ENCODE measurements at regions not wholly inside any gene's neighbourhood (a gene's known extent, or its start where the extent isn't known, plus 50 kb on each side); places are given as distances from the start of the nearest gene placed in this dataset.

GRCh38 chr16:73369851-73370250 is 321.9 kb upstream of the ZFHX3 start:
- no peaks in the 10 kb centered on the region for H4K20me1 ChIP-seq (ENCODE audit: insufficient read depth, poor library complexity, severe bottlenecking)
- H3K27me3 ChIP-seq, result no peaks in the 10 kb centered on the region
- H3K79me2 ChIP-seq, result no peaks in the 10 kb centered on the region
- H2AFZ ChIP-seq, result no peak overlapping the region
- no peaks in the 10 kb centered on the region for H3K9me2 ChIP-seq (replicated peaks; ENCODE audit: insufficient read depth)
- H3K4me2 ChIP-seq, result no peak overlapping the region
- H3K9me3 ChIP-seq (ENCODE audit: low read depth), result no peaks in the 10 kb centered on the region
- TF ChIP-seq EZH2phosphoT487 (IDR thresholded peaks at IDR 0.05; ENCODE audit: low read depth, severe bottlenecking, unreplicated experiment) (no peak), EZH2 (IDR thresholded peaks at IDR 0.05; ENCODE audit: borderline replicate concordance) (no peak)
- WGBS (ENCODE audit: low lambda C conversion rate, missing lambda C conversion rate), result 87% methylated on average over 3 of the region's 3 CpGs
- no peak overlapping the region for H3K27ac ChIP-seq
- no peak for DNase-seq (ENCODE audit: low spot score)
- no peak overlapping the region for H3K4me3 ChIP-seq
- no peaks in the 10 kb centered on the region for H3K36me3 ChIP-seq (replicated peaks; ENCODE audit: insufficient read depth, low read depth)
- H3K4me1 ChIP-seq (ENCODE audit: insufficient read depth), result peaks cover 10% of the 10 kb centered on the region

- Histone ChIP-seq H3K36me3 (replicated peaks; ENCODE audit: insufficient read depth, low read depth) (no peaks in the 10 kb centered on the region), H3K27ac (no peak overlapping the region), H4K20me1 (ENCODE audit: insufficient read depth, poor library complexity, severe bottlenecking) (no peaks in the 10 kb centered on the region), H3K4me3 (no peak overlapping the region), H3K9me3 (ENCODE audit: low read depth) (no peaks in the 10 kb centered on the region), H3K79me2 (no peaks in the 10 kb centered on the region), H2AFZ (no peak overlapping the region), H3K9me2 (replicated peaks; ENCODE audit: insufficient read depth) (no peaks in the 10 kb centered on the region), H3K4me1 (ENCODE audit: insufficient read depth) (peaks cover 10% of the 10 kb centered on the region), H3K4me2 (no peak overlapping the region), H3K27me3 (no peaks in the 10 kb centered on the region)
- TF ChIP-seq EZH2 (IDR thresholded peaks at IDR 0.05; ENCODE audit: borderline replicate concordance), result no peak
- no peak for TF ChIP-seq EZH2phosphoT487 (IDR thresholded peaks at IDR 0.05; ENCODE audit: low read depth, severe bottlenecking, unreplicated experiment)
- no peak for TF ChIP-seq CTCF (IDR thresholded peaks at IDR 0.05; ENCODE audit: poor library complexity)
- WGBS (ENCODE audit: low lambda C conversion rate, missing lambda C conversion rate), result 90% methylated on average over 4 of the region's 4 CpGs
- no peak for DNase-seq (ENCODE audit: low spot score)
Observed at GRCh38 chr16:73368715-73369114, 320.8 kb upstream of the ZFHX3 start.

- TF ChIP-seq EZH2 (IDR thresholded peaks at IDR 0.05; ENCODE audit: borderline replicate concordance), result no peak
- no peaks in the 10 kb centered on the region for H3K4me1 ChIP-seq (ENCODE audit: insufficient read depth)
- peak; percentile 72 for DNase-seq (ENCODE audit: low spot score)
- H3K27me3 ChIP-seq, result no peaks in the 10 kb centered on the region
- no peaks in the 10 kb centered on the region for H4K20me1 ChIP-seq (ENCODE audit: insufficient read depth, poor library complexity, severe bottlenecking)
- no peaks in the 10 kb centered on the region for H3K9me2 ChIP-seq (replicated peaks; ENCODE audit: insufficient read depth)
- no peaks in the 10 kb centered on the region for H3K36me3 ChIP-seq (replicated peaks; ENCODE audit: insufficient read depth, low read depth)
- H2AFZ ChIP-seq, result no peak overlapping the region
- H3K4me3 ChIP-seq, result no peak overlapping the region
- H3K27ac ChIP-seq, result no peak overlapping the region
- WGBS (ENCODE audit: low lambda C conversion rate, missing lambda C conversion rate), result 47% methylated on average over 9 of the region's 9 CpGs
- no peak overlapping the region for H3K4me2 ChIP-seq
- no peaks in the 10 kb centered on the region for H3K9me3 ChIP-seq (ENCODE audit: low read depth)
- H3K79me2 ChIP-seq, result no peaks in the 10 kb centered on the region
Observed at GRCh38 chr16:73365016-73365551, 317.2 kb upstream of the ZFHX3 start.

GRCh38 chr16:73364413-73364812 is 316.5 kb upstream of the ZFHX3 start:
- no peak for DNase-seq (ENCODE audit: low spot score)
- no peaks in the 10 kb centered on the region for H3K79me2 ChIP-seq
- H3K4me2 ChIP-seq, result no peak overlapping the region
- H3K27ac ChIP-seq, result no peak overlapping the region
- H3K27me3 ChIP-seq, result no peaks in the 10 kb centered on the region
- no peak overlapping the region for H3K4me3 ChIP-seq
- H3K4me1 ChIP-seq (ENCODE audit: insufficient read depth), result no peaks in the 10 kb centered on the region
- no peaks in the 10 kb centered on the region for H3K9me3 ChIP-seq (ENCODE audit: low read depth)
- no peak overlapping the region for H2AFZ ChIP-seq
- H3K9me2 ChIP-seq (replicated peaks; ENCODE audit: insufficient read depth), result no peaks in the 10 kb centered on the region
- H3K36me3 ChIP-seq (replicated peaks; ENCODE audit: insufficient read depth, low read depth), result no peaks in the 10 kb centered on the region
- WGBS (ENCODE audit: low lambda C conversion rate, missing lambda C conversion rate), result 82% methylated on average over 6 of the region's 6 CpGs
- TF ChIP-seq CTCF (IDR thresholded peaks at IDR 0.05; ENCODE audit: poor library complexity) (no peak), EZH2 (IDR thresholded peaks at IDR 0.05; ENCODE audit: borderline replicate concordance) (no peak), EZH2phosphoT487 (IDR thresholded peaks at IDR 0.05; ENCODE audit: low read depth, severe bottlenecking, unreplicated experiment) (no peak)
- no peaks in the 10 kb centered on the region for H4K20me1 ChIP-seq (ENCODE audit: insufficient read depth, poor library complexity, severe bottlenecking)
